ENCODE measurements at regions not wholly inside any gene's neighbourhood (a gene's known extent, or its start where the extent isn't known, plus 50 kb on each side); places are given as distances from the start of the nearest gene placed in this dataset.

DNA sequence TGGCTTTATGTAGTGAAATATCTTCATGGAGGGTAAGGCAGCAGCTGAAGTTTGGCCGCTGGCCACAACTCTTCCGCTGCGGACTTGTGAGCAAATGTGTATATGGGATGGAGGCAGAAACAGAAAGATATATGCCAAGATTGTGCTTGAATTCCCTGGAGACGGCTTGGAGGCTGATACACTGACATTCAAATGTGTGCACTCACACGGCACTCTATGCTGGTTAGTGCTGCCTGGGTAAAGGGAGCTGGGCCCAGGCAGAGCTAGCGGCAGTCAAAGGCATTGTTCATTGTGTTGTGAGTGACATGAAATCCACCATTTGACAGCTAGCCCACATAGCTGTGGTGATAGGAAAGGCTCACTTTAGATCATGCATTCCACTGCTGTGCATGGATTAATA is 202.7 kb downstream of the CLIC5 start:
- TF ChIP-seq, protein P1, sequence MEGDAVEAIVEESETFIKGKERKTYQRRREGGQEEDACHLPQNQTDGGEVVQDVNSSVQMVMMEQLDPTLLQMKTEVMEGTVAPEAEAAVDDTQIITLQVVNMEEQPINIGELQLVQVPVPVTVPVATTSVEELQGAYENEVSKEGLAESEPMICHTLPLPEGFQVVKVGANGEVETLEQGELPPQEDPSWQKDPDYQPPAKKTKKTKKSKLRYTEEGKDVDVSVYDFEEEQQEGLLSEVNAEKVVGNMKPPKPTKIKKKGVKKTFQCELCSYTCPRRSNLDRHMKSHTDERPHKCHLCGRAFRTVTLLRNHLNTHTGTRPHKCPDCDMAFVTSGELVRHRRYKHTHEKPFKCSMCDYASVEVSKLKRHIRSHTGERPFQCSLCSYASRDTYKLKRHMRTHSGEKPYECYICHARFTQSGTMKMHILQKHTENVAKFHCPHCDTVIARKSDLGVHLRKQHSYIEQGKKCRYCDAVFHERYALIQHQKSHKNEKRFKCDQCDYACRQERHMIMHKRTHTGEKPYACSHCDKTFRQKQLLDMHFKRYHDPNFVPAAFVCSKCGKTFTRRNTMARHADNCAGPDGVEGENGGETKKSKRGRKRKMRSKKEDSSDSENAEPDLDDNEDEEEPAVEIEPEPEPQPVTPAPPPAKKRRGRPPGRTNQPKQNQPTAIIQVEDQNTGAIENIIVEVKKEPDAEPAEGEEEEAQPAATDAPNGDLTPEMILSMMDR (IDR thresholded peaks at IDR 0.05; ENCODE audit: borderline replicate concordance): no peak
- H3K4me1 ChIP-seq: peaks cover 10% of the 10 kb centered on the region
- H3K27me3 ChIP-seq (ENCODE audit: low read depth): peaks cover 6% of the 10 kb centered on the region
- H3K4me3 ChIP-seq: no peak overlapping the region
- no peaks in the 10 kb centered on the region for H3K36me3 ChIP-seq
- H3K9me3 ChIP-seq (replicated peaks): peaks cover 2% of the 10 kb centered on the region
- intact Hi-C loops (cut with micrococcal nuclease): no loop called here
- no peak for DNase-seq
- no peak overlapping the region for H3K27ac ChIP-seq (replicated peaks)

DNA sequence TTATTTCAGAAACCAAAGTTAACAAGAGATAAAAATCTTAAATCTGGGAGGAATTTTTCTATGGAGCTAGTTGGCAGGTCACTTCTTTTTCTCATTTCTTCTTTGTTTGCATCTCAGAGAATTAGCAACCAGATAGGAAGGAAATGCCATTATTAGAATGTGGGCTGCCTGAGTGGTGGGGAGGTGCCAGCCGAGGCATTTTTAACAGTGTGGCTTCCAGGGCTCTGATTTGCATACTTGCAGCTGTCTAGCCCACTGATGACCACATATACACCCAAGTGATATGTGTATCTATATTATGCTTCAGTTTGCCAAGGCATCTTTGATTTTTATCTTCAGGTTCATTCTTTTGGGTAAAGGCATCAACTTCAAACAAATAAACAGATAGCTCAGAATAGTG is 206.7 kb downstream of the CLIC5 start:
- TF ChIP-seq, protein P1 (IDR thresholded peaks at IDR 0.05; ENCODE audit: borderline replicate concordance): no peak
- no peak overlapping the region for H3K27ac ChIP-seq (replicated peaks)
- peaks cover 17% of the 10 kb centered on the region for H3K27me3 ChIP-seq (ENCODE audit: low read depth)
- H3K4me3 ChIP-seq: no peak overlapping the region
- DNase-seq: no peak
- no peaks in the 10 kb centered on the region for H3K36me3 ChIP-seq
- H3K4me1 ChIP-seq: peaks cover 10% of the 10 kb centered on the region
- no peaks in the 10 kb centered on the region for H3K9me3 ChIP-seq (replicated peaks)
- intact Hi-C loops (cut with micrococcal nuclease): no loop called here

DNA sequence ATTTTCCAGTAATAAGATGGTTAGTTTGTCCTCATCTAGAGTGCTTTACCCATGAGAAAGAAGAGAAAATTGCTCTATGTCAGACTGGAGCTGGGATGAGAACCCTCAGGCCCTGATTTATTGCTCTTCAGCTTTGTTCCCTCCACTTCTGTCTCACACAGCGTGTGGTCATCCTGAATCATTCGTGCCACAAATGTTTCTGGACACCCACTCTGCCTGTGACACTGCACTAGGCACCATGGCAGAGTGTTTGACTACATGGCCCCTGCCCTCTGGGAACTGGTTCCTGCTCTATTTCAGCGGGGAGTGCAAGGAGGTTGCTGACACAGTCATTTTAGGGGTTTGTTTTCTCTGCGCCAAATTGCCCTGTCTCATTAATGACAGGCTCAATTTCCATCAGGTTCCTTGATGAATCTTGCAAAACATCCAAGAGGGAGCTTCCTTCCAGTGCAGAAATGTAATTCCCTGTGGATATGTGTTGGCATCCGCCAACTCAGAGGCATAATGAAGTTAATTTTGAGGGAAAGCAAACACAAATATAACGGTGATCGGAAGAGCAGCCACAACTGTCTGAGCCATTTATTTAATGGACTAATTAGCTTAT is 207.5 kb downstream of the CLIC5 start:
- TF ChIP-seq, protein P1 (IDR thresholded peaks at IDR 0.05; ENCODE audit: borderline replicate concordance): no peak
- Histone ChIP-seq H3K36me3 (no peaks in the 10 kb centered on the region), H3K9me3 (replicated peaks) (no peaks in the 10 kb centered on the region), H3K27ac (replicated peaks) (no peak overlapping the region), H3K4me1 (peaks cover 5% of the 10 kb centered on the region), H3K4me3 (no peak overlapping the region), H3K27me3 (ENCODE audit: low read depth) (peaks cover 17% of the 10 kb centered on the region)
- intact Hi-C loops (cut with micrococcal nuclease): no loop called here
- DNase-seq: no peak

DNA sequence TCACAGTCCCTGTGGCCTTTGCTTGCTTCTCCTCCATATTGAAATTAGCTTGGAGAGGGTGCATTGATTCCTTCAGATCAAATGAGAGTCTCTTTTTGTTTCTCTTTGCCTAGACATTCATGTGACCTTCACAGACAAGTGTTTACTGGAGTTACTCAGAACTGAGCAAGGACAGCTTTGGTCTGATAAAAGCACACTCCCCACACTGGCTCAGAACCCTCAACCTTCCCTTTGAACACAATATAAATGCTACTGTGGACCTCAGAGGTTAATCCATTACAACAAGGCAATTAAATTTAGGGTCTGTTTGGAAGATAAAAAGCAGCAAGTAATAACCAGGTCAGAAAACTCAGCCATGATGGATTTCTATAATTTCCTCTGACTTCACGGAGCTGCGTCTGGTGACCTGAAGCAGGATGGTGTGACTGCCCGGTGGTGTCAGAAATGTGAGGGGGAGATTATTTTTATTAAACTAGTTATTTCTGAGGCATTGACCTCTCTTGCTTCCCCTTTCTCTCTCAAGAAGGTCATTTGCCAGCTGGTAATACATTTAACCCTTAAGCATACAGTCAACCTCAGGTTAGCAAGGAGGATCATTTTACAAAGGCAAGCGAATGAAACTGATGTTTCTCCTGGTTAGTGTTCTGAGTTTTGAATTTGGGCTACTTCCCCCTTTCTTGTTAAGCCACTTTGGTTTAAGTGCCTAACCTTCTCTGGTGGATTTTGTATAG is 208.2 kb downstream of the CLIC5 start:
- no peak for DNase-seq
- intact Hi-C loops (cut with micrococcal nuclease): no loop called here
- Histone ChIP-seq H3K9me3 (replicated peaks) (no peaks in the 10 kb centered on the region), H3K4me1 (no peaks in the 10 kb centered on the region), H3K27ac (replicated peaks) (no peak overlapping the region), H3K27me3 (ENCODE audit: low read depth) (peaks cover 17% of the 10 kb centered on the region), H3K36me3 (no peaks in the 10 kb centered on the region), H3K4me3 (no peak overlapping the region)
- TF ChIP-seq, protein P1 (IDR thresholded peaks at IDR 0.05; ENCODE audit: borderline replicate concordance): no peak

DNA sequence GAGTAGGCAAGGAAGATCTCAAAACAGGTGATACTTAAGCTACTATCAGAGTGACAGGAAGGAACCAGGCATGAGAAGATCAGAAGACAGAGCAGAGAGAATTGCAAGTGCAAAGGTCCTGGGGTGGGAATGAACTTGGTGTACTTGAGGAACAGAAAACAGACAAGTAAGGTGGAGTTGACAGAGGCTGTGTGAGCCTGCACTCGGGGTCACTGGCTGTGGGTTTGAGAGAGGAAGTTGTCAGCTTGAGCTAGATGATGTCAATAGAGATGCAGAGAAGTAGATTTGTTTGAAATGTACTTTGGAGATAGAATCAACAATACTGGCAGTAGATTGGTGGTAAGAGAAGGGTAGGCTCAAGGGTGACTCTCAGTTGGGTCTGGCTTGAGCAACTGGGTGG is 209.5 kb downstream of the CLIC5 start:
- no peaks in the 10 kb centered on the region for H3K36me3 ChIP-seq
- TF ChIP-seq, protein P1 (IDR thresholded peaks at IDR 0.05; ENCODE audit: borderline replicate concordance): no peak
- H3K4me1 ChIP-seq: no peaks in the 10 kb centered on the region
- intact Hi-C loops (cut with micrococcal nuclease): no loop called here
- DNase-seq: no peak
- H3K27me3 ChIP-seq (ENCODE audit: low read depth): peaks cover 17% of the 10 kb centered on the region
- no peaks in the 10 kb centered on the region for H3K9me3 ChIP-seq (replicated peaks)
- no peak overlapping the region for H3K27ac ChIP-seq (replicated peaks)
- H3K4me3 ChIP-seq: no peak overlapping the region

All from left ventricle myocardium inferior (tissue), 1 donor.